ENCODE measurements at regions not wholly inside any gene's neighbourhood (a gene's known extent, or its start where the extent isn't known, plus 50 kb on each side); places are given as distances from the start of the nearest gene placed in this dataset.

DNA sequence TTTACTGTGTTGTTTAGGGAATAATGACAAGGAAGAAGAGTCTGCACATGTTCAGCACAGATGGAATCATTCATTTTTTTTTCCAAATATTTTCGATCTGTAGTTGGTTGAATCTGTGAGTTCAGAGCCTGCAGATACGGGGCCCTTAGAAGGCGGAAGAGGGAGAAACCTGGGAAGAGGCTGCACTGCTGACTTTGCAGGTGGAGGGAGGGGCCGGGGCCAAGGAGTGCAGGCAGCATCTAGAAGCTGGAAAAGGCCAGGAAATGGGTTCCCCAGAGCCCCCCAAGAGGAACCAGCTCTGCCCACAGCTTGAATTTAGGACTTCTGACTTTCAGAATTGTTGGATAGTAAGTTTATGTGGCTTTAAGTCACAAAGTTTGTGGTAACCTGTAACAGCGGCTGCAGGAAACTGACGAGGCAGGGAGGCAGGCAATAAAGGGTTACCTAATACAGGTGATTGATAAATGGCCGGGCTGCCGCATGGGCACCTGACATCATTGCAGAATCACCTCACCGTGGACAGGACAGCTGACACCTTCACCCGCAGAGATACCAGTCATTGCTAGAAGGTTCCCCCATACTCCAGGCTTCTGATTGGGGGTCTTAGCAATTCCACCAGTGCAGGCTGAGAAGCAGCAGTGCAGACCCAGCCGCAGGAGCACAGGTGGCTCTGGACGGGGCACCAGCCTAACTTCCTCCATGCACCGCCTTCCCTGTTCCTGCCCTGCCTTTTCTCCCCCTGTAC lies 181.3 kb downstream of the IRF8 start:
- intact Hi-C loops (cut with micrococcal nuclease; ENCODE audit: unreplicated experiment) (no loop called here), in situ Hi-C loops (cut with HindIII; ENCODE audit: low pct_unique_long_range_greater_than_20kb, low sequenced_read_pairs) (no loop called here)
- ChIA-PET CTCF (no interaction called here), POLR2A (no interaction called here)
- Histone ChIP-seq H3K27ac (ENCODE audit: low read length) (no peak overlapping the region), H3K4me1 (ENCODE audit: control insufficient read depth, insufficient read depth, low read length) (no peaks in the 10 kb centered on the region), H3K27me3 (ENCODE audit: control insufficient read depth, insufficient read depth, low read length) (no peaks in the 10 kb centered on the region), H3K36me3 (ENCODE audit: control insufficient read depth, insufficient read depth, low read length) (no peaks in the 10 kb centered on the region), H3K9me3 (ENCODE audit: control insufficient read depth, insufficient read depth, low read depth, low read length) (no peaks in the 10 kb centered on the region), H3K4me3 (ENCODE audit: low read depth in 2 of 2, low read length in 2 of 2) (no peak overlapping the region)
- ATAC-seq (no peak), DNase-seq (ENCODE audit: low read depth, low spot score) (no peak)
- no TSS peak for BruUV-seq (replicated peaks)
- TF ChIP-seq, protein P1, sequence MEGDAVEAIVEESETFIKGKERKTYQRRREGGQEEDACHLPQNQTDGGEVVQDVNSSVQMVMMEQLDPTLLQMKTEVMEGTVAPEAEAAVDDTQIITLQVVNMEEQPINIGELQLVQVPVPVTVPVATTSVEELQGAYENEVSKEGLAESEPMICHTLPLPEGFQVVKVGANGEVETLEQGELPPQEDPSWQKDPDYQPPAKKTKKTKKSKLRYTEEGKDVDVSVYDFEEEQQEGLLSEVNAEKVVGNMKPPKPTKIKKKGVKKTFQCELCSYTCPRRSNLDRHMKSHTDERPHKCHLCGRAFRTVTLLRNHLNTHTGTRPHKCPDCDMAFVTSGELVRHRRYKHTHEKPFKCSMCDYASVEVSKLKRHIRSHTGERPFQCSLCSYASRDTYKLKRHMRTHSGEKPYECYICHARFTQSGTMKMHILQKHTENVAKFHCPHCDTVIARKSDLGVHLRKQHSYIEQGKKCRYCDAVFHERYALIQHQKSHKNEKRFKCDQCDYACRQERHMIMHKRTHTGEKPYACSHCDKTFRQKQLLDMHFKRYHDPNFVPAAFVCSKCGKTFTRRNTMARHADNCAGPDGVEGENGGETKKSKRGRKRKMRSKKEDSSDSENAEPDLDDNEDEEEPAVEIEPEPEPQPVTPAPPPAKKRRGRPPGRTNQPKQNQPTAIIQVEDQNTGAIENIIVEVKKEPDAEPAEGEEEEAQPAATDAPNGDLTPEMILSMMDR (IDR thresholded peaks at IDR 0.05) = no peak
- TF ChIP-seq, protein P2, sequence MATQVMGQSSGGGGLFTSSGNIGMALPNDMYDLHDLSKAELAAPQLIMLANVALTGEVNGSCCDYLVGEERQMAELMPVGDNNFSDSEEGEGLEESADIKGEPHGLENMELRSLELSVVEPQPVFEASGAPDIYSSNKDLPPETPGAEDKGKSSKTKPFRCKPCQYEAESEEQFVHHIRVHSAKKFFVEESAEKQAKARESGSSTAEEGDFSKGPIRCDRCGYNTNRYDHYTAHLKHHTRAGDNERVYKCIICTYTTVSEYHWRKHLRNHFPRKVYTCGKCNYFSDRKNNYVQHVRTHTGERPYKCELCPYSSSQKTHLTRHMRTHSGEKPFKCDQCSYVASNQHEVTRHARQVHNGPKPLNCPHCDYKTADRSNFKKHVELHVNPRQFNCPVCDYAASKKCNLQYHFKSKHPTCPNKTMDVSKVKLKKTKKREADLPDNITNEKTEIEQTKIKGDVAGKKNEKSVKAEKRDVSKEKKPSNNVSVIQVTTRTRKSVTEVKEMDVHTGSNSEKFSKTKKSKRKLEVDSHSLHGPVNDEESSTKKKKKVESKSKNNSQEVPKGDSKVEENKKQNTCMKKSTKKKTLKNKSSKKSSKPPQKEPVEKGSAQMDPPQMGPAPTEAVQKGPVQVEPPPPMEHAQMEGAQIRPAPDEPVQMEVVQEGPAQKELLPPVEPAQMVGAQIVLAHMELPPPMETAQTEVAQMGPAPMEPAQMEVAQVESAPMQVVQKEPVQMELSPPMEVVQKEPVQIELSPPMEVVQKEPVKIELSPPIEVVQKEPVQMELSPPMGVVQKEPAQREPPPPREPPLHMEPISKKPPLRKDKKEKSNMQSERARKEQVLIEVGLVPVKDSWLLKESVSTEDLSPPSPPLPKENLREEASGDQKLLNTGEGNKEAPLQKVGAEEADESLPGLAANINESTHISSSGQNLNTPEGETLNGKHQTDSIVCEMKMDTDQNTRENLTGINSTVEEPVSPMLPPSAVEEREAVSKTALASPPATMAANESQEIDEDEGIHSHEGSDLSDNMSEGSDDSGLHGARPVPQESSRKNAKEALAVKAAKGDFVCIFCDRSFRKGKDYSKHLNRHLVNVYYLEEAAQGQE (IDR thresholded peaks at IDR 0.05; ENCODE audit: insufficient read depth in 1 of 2, low read depth in 2 of 2, low read length in 1 of 2) = no peak
- TF ChIP-seq POLR2AphosphoS5 (IDR thresholded peaks at IDR 0.05; ENCODE audit: low read depth, low read length) (no peak), SIN3A (IDR thresholded peaks at IDR 0.05; ENCODE audit: borderline replicate concordance, insufficient read depth, low read depth, low read length) (no peak), TCF7L2 (IDR thresholded peaks at IDR 0.05; ENCODE audit: low read depth, low read length) (no peak)

DNA sequence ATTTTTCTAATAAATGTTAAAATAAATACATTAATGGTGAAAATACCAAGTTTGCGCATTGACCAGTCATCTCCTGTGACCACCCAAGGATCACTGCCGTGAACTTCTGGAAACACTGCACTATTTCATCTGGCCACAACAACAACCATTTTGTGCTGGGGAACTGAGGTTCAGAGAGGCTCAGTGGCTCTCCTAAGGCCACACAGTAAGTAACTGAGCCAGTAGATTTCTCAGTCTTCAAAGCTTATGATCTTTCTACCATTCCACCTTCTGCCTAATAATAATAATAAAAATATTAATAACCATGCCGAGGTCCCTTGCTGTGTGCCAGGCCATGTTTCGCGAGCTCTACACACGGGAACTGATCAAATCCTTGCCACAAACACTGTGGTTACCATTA lies 182.0 kb downstream of the IRF8 start:
- TF ChIP-seq POLR2AphosphoS5 (IDR thresholded peaks at IDR 0.05; ENCODE audit: low read depth, low read length) (no peak), SIN3A (IDR thresholded peaks at IDR 0.05; ENCODE audit: borderline replicate concordance, insufficient read depth, low read depth, low read length) (no peak), TCF7L2 (IDR thresholded peaks at IDR 0.05; ENCODE audit: low read depth, low read length) (no peak)
- TF ChIP-seq, protein P1 (IDR thresholded peaks at IDR 0.05) = no peak
- TF ChIP-seq, protein P2 (IDR thresholded peaks at IDR 0.05; ENCODE audit: insufficient read depth in 1 of 2, low read depth in 2 of 2, low read length in 1 of 2) = no peak
- no peaks in the 10 kb centered on the region for H3K4me1 ChIP-seq (ENCODE audit: control insufficient read depth, insufficient read depth, low read length)
- no TSS peak for BruUV-seq (replicated peaks)
- ATAC-seq (no peak), DNase-seq (ENCODE audit: low read depth, low spot score) (no peak)
- CTCF ChIA-PET = no interaction called here
- H3K9me3 ChIP-seq (ENCODE audit: control insufficient read depth, insufficient read depth, low read depth, low read length) = no peaks in the 10 kb centered on the region
- POLR2A ChIA-PET = no interaction called here
- H3K4me3 ChIP-seq (ENCODE audit: low read depth in 2 of 2, low read length in 2 of 2) = no peak overlapping the region
- intact Hi-C loops (cut with micrococcal nuclease; ENCODE audit: unreplicated experiment) = no loop called here
- H3K36me3 ChIP-seq (ENCODE audit: control insufficient read depth, insufficient read depth, low read length) = no peaks in the 10 kb centered on the region
- in situ Hi-C loops (cut with HindIII; ENCODE audit: low pct_unique_long_range_greater_than_20kb, low sequenced_read_pairs) = no loop called here
- H3K27me3 ChIP-seq (ENCODE audit: control insufficient read depth, insufficient read depth, low read length) = no peaks in the 10 kb centered on the region
- H3K27ac ChIP-seq (ENCODE audit: low read length) = no peak overlapping the region

Data from Panc1 (cell line).